Hematopoietic multipotent progenitor cell treated with erythropoietin and hydrocortisone succinate and interleukin-3 and kit ligand, for 17 days (in vitro differentiated cells): ENCODE measurements at regions not wholly inside any gene's neighbourhood (a gene's known extent, or its start where the extent isn't known, plus 50 kb on each side); places are given as distances from the start of the nearest gene placed in this dataset.

Experiments
- DNase-seq: peaks from one replicate; pipeline ENCODE4 v3.0.0-alpha.2; 2015; ENCODE audit warnings: low spot score

DNA sequence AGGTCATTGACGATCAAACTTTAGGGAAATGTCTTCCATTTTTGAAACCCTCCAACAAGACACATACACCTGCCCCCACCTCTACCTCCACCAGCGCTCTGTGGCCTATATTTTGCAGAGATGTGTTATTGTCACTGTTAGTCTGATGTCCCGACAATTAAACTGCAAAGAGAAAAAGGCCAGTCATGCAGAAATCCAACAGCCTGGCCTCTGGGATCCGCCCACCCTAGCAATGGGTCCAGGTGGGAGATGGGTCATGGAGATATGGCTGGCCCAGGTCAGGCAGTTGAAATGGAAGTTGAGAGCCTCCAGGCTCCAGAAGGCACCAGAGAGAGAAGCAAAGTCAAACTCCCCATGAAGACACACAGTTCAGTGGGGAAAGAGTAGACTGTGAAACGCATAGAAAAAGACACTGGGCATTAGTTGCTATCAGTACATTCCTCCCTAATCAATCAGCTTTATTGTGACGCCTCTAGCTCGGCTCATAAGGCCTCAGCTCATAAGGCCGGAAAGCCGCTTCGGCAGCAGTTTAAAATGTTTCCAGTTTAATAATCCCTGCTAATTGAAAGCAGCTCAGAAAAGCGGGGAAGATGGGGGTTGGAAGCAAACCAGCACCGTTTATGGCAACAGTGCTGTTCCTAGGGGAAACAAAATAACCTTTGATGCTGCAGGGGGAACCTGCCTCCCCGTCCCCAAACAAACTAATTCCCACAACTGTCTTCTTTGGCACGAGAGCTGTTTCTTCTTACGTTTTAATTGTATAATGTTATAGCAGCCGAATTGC is 239.7 kb upstream of the ZNF507 start:
- no peak for DNase-seq

DNA sequence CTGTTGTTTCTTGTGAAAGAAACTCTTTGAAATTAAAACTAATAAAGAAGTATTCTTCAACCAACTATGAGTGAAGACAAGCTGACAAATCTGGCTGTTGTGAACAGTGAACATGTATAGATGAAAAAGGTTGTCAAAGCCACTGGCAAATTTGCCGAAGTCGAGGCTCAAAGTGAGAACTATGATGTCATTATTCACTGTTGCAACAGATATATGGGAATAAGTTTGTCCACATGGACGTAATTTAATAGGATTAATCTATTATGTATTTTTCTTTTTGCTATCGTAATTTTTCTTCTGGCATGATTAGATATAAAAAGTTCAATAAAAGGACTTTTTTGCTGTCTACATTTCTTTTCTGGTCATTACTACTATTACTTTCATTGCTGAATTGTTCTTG is 223.2 kb upstream of the ZNF507 start:
- DNase-seq = no peak

DNA sequence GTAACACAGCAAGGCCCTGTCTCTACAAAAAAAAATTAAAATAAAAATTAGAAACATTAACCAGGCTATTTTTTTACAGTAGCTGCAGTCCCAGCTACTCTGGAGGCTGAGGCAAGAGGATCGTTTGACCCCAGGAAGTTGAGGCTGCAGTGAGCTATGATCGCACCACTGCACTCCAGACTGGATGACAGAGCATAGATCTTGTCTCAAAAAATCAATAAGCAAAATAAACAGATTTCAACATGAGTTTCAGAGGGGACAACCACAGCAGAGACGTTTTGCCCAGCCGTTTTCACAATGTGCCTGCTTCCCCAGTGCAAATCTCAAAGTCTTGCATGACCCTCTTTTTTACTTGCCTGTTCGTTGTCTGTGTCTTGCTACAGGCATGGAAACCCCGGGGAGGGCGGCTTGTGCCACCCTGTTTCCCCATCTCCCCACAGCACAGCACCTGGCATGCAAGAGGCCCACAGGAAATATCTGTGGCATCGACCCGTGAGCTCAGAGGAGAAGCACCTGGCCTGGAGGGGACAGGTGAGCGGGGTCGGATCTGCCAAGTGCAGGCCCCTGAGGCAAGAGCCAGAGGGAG is 222.0 kb upstream of the ZNF507 start:
- no peak for DNase-seq

DNA sequence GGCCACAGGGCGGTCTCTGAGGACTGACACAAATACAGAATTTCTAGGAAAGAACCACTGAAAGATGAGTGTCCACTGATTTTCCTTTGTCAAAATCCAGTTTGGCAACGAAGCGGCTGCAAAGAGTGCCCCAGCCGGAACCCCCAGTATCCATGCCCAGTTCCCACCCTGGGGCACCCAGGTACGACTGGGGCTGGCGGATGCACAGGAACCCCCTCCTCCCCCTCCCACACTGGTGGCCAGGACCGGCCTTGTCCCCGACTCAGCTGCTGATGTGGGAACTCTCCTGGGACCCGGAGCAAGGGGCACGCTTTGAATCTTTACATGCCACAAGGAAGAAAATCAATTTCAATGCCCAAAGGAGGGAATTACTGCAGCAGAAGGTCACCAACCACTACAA is 220.8 kb upstream of the ZNF507 start:
- DNase-seq = no peak

DNA sequence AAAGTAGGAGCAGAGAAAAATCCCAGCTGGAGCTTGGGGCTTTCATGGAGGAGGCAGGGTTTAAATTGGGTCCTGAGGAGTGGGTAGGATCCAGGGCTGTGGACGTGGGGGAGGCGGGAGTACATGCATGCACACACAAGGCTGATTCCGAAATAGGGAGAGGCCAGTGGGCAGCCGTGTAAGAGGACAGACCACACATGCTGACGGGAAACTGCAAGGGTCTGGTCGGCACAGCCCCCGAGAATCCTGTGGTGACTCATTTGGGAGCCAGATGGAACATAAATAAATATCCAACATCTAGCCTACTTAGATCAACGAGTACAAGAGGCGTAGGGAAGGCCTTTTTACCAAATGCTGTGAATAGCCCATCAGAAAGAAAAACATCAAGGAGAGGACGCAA is 216.3 kb upstream of the ZNF507 start:
- DNase-seq = no peak

DNA sequence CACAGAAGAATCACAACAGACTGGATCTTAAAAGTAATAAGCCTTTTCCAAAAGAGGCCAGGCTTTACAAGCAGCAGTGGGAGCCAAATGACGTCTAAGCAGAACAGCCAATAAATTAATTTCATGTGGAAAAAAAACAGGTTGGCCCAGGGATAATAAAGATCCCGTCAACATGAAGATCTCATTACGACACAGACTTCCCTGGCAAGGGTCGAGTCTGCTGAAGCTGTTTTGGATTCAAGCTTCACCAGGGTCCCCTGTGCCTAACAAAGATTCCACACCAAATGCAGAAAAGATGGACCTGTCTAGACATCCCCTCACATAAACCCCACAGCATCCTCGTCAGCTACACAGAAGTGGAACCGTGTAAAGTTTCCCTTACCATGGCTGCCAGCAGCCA is 215.1 kb upstream of the ZNF507 start:
- DNase-seq = no peak

DNA sequence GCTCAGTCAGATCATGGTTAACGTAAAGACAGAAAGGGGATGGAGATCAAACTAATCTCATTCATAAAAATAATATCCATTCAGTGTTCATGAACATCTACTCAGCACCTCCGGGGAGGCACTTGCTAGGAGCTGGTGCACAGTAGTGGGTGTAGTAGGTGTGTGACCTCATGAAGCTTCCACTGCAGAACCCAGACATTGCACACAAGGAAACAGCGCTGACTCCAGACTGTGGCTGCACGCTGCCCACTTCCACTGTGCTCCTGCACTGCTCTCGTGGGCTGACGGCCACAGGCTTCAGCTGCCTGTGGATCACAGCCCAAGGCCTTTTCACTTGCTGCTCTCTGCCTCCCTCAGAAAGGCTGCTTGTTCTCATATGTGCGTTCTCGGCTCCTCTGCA is 214.4 kb upstream of the ZNF507 start:
- no peak for DNase-seq

DNA sequence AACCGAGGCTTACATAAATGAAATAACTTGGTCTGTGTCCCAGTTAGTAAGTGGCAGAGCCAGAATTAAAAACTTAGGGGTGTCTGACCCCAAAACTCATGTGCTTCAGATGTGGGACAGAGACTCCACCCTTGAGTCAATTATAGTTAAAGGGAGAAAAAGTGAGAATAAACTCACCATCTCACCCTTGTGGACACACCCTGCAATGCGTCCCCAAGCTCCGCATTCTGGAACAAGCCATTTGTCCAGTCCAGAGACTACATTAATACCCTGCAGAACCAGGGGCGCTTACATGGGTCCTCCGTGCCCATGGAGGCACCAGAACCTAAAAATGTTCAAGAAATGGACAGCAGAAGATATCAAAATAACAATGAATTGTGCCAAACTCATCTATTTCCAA is 207.0 kb upstream of the ZNF507 start:
- no peak for DNase-seq

DNA sequence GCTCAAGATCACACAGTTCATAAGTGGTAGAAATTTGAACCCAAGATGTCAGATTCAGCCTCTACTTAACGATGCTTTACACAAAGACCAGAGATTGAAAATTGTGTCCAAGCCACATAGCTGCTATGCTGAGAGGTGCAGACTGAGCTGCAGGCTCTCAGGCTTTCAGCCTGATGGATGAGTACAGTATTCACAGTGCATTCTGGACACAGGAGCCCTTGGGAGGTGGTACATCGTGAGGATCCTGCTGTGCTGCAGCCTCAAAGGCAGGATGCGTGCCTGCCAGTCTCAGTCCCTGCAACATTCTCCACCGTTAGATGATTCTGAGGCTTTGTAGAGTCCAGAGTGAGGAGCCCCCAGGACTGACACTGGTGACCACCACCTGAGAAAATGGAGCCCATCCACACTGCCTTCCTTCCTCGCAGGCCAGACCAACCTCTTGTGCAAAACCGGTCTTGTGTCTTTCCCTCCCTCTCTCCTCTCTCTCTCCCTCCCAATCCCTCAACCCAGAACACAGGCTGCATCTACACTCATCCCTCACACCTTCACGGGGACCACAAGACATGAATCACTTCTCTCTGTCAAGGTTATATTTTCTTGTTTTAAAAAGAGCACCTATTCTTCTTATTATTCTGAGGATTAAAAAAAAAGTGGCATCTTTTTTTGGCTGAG is 203.4 kb upstream of the ZNF507 start:
- no peak for DNase-seq

DNA sequence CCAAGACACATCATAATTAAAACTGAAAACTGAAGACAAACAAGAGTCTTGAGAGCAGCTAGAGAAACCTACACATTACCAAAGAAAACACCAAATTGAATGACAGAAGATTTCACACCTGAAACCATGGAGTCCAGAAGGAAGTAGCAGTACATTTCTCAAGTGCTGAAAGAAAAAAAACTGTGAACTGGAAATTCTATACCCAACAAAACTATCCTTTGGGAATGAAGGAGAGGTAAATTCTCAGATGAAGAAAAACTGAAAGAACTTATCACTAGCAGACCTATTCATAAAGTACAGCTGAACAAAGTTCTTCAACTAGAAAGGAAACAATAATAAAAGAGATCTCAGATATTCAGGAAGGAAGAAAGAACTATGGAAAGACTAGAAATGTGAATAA is 198.7 kb upstream of the ZNF507 start:
- no peak for DNase-seq

DNA sequence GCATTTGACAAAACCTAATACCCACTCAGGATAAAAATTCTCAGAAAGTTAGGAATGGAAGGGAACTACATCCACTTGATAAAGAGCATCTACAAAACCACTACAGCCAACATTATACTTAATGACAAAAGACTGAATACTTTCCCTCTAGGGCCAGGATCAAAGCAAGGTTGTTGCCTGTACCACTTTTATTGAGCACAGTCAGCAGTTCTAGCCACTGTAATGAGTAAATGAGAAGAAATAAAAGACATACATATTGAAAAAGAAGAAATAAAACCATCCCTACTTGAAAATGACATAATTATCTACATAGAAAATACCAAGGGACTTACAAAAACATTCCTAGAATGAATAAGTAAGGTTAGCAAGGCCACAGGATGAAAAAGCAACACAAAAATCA is 194.8 kb upstream of the ZNF507 start:
- no peak for DNase-seq

DNA sequence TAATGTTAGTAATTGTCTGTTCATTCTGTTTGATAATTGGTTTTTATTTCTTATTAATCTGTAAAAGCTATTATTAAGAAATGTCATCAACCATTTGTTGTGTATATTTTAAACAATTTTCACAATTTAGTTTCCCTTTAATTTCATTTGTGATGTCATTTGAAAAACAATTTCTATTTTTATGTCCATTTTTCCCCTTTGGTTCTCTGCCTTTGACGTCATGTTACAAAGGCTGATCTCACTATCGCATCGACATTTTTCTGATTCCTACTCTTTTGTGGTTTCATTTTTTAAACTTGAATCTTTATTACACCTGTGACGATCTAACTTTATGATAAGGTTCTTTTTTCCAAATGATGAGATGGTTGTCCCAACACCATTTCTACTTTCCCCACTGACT is 191.0 kb upstream of the ZNF507 start:
- no peak for DNase-seq

DNA sequence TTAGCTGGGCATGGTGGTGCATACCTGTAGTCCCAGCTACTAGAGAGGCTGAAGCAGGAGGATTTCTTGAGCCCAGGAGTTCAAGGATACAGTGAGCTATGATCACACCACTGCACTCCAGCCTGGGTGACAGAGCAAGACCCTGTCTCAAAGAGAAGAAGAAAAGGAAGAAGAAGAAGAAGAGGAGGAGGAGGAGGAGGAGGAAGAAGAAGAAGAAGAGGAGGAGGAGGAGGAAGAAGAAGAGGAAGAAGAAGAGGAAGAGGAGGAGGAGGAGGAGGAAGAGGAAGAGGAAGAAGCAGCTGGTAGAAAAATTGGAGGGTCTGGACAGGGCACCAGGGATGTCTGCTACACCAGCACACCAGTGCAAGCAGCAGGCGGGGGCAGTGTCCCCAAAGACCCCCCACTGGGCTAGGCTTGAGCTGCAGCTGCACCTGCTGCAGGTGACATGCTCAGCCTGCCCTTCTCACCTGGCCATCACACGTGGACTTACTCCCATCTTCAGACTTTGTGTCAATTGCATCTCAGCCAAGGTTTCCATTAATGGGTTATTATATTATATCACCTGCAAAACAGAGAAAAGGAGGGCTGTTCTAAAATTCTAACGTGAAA is 180.9 kb upstream of the ZNF507 start:
- no peak for DNase-seq

DNA sequence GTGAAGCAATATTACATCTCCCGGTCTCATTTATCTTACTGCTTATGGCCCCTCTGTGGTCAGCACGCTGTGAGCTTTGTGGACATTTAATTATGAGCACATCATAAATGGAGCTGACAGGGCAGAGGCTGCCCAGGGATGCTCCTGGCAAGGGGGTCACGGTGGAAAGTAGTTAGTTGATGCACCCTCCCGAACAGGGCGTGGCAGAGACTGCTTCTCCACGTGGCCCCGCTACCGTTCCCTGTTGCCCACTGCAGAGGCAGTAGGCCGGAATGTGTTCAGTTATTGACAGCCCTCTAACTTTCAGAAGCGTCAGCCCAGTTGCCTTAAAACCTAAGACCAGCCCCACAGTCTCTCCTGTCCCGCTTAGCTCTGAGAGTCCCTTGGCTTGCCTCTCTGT is 180.3 kb upstream of the ZNF507 start:
- DNase-seq = no peak

DNA sequence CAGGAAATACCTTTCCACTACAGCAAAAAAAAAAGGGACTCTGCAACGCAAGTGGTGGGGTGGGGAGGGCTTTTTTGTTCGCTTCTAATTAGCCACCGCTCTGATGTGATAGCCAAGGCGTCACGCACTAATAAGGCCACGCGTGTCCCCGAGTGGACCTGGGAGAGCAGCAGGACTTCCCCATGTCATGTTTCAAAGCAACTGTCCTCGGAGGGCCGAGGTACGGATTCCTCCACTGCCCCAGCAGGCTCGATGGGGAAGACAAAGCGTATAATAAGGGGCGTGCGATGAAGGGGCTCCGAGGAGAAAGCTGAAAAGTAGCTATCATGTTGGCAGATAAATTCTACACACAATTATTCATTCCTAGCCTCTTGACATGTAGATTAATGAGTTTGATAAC is 179.7 kb upstream of the ZNF507 start:
- DNase-seq = no peak

DNA sequence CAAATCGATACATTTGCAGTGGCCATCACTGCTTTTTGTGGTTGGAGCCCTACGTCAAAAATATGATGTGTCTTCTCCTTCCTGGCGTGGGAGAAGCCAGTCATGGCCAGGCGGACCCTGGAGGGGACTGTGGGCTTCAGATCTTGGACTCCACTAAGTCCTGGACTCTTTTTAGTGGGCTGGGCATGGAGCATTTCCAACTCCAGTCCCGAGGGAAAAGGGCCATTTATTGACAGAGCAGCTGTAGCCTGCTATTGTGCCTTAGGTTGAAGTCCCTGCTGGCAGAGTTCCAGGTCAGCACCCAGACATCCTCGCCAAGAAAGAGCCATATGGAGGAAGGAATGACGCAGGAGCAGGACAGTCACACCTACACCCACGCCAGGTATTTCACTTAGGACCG is 179.2 kb upstream of the ZNF507 start:
- no peak for DNase-seq

DNA sequence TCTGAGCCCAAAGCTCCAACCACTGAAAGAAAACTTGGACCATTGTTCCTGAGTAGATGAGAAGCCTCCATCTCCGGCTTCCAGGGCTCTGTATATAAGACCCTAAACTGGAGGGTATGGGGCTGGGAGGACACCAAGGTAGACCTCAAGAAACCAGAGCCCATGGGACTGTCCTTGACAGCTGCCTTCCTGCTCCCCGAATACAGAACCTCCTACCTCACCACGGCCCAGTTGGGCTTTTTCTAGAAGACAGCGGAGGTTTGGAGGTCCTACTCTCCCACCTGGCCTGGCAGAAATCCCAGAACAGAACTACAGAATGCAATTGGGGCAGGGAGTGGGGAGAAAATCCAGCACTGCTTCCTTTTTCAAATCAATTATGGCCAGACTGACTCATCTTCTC is 177.3 kb upstream of the ZNF507 start:
- no peak for DNase-seq

DNA sequence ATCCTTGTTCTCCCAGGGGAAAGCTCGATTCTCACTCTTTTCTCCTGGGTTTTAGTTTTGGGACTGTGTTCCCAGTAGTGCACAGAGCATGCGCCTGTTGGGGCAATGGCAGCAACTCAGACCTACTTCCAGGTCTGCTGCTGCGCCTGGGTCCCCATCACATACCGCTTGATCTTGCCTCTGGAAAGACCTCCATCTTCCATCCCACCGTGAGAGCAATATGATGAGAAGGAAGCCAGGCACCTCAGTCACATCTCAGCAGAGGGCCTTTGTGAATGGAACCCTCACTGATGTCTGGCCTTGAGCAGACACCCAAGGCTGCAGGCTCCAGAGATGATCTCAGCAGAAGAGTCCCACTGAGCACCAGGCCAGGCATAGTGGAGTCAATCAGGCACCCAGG is 176.8 kb upstream of the ZNF507 start:
- DNase-seq = no peak

DNA sequence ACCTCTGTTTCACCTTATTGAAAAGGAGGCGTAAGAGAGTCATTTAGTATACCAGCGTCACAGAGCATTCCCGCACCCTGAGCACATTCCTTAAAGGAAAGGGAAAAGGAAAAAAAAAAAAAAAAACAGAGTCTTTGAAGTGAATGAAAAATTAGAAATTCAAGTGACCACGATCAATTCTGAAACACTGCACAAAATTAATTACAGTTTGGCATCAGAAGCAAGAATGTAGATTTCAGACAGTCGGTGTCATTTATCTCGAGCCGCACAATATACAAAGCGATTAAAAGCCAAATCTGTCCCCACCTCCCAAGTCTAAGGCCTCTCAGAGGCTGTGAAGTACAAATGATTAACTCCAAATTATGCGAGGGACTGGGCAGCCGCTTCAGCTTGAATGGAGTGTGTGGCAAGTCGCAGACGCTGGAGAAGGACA is 173.7 kb upstream of the ZNF507 start:
- no peak for DNase-seq

DNA sequence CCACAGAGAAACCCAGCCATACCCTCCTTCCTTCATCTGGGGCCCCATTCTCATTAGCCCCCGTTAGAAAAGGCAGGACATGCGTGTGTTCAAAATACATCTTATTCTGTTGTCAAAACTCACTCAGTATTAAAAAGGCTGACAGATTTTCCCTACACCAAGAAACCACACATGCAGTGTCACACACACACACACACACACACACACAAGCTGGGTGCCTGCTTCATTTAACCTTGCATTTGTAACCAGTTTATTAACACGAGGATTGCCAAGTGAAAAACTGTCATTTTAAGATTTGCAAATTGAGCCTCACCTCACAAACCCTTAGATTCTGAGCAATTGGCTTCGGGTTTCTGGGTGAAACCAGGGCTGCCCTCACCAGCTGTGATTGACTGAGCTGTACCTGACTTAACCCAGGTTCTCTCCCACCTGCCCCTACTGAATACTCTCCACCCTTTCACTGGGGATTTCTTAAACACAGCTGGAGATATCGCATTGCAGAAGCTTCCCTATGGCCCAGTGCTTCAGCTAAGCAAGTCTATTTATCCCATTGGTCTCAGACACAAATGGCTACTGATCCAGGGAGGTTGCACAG is 172.7 kb upstream of the ZNF507 start:
- DNase-seq = no peak

DNA sequence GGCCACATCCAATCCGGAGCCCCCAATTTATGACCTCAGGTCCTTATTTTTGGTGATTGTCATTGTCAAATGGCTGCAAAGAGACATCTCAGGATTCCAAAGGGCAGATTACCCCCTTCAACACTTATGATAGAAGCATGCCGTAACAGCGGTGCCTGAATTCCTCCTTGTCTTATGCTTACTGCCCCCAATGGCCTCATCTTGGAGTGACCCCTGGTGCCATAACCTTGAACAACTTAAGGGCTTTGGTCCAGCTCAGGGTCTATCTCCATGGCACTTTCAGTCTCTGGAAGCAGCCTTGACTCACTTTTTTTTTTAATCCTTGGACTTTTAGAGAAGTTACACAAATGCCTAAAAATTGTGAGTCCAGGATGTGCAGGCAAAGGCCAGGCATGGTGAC is 171.6 kb upstream of the ZNF507 start:
- DNase-seq = no peak

DNA sequence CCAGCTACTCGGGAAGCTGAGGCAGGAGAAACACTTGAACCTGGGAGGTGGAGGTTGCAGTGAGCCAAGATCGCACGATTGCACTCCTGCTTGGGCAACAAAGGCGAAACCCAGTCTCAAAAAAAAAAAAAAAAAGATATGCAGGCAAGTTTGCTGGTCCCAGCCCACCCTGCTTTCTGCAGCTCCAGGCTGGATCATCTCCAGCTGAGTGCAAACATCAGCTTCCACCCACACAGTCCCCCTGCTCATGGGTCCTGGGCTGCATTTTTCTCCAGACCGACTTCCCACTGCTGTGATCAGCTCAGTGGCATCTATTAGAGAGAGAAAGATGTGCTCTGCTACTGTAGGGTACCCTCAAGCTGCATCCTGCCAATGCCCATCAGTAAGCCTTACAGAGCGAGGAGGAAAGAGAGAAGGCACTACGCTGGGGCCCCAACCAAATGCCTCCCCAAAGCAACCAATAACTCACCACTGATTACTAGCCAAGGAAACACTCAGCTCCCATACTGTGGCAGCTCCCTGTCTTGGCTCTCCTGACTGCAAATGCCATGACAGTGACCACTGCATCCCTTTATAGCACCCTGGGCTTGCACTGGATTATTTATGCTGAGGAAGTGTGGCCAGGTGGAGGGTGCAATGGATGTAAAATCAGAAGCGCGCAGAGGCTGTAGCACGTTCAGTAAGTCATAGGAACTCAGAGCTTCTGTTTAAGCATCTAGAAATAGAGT is 170.9 kb upstream of the ZNF507 start:
- no peak for DNase-seq
